GM12872 (cell line): ENCODE measurements at regions not wholly inside any gene's neighbourhood (a gene's known extent, or its start where the extent isn't known, plus 50 kb on each side); places are given as distances from the start of the nearest gene placed in this dataset.

Experiments used
- CTCF ChIP-seq: IDR thresholded peaks from 3 replicates; pipeline ENCODE4 v1.5.1; 2011; ENCODE audit warnings: low read depth, mild to moderate bottlenecking, low read length, moderate library complexity; ENCODE audit not compliant: insufficient read depth

GRCh38 chr4:162498168-162498567 is 334.4 kb upstream of the FSTL5 start:
- TF ChIP-seq CTCF: no peak

- TF ChIP-seq CTCF: peak; percentile 68
Observed at GRCh38 chr4:162497564-162498167, 333.9 kb upstream of the FSTL5 start.

GRCh38 chr4:162494935-162495334 is 331.1 kb upstream of the FSTL5 start:
- no peak for TF ChIP-seq CTCF

GRCh38 chr4:162485486-162485885 is 321.7 kb upstream of the FSTL5 start:
- TF ChIP-seq CTCF: no peak

GRCh38 chr4:162475246-162475645 is 311.4 kb upstream of the FSTL5 start:
- no peak for TF ChIP-seq CTCF

- TF ChIP-seq CTCF: no peak
Observed at GRCh38 chr4:162469977-162470376, 306.2 kb upstream of the FSTL5 start.

GRCh38 chr4:162461952-162462351 is 298.2 kb upstream of the FSTL5 start:
- TF ChIP-seq CTCF: no peak
